Stimulated activated naive CD8-positive, alpha-beta T cell treated with anti-CD3 and anti-CD28 coated beads, Interleukin-15, Interleukin-2, amounts not matched to agents 100 U/mL and 50 U/mL, for 24 hours (primary cell): ENCODE measurements at regions not wholly inside any gene's neighbourhood (a gene's known extent, or its start where the extent isn't known, plus 50 kb on each side); places are given as distances from the start of the nearest gene placed in this dataset.
"Not testable (repeated sequence)": the region's sequence is repeated elsewhere in the genome, so short reads cannot be mapped to it uniquely, and the experiment has no call there.

Source experiments
- ATAC-seq: fragments of 150-1000 bp; cut with Tn5 transposase; one replicate; pipeline ENCODE4 v1.10.0; 2021
- DNase-seq: peaks from one replicate; pipeline ENCODE4 v3.0.0; 2021

- ATAC-seq = peak; percentile 100
- DNase-seq = peak; percentile 76
Observed at GRCh38 chr17:47066841-47067682, 88.0 kb upstream of the RPRML start.

- no peak for ATAC-seq
- no peak for DNase-seq
Observed at GRCh38 chr17:47066095-47066494, 87.0 kb upstream of the RPRML start.

GRCh38 chr17:47064684-47065083 lies 85.6 kb upstream of the RPRML start:
- ATAC-seq = no peak

GRCh38 chr17:47063475-47063874 lies 84.4 kb upstream of the RPRML start:
- no peak for DNase-seq
- ATAC-seq = no peak

More at GRCh38 chr17:47064684-47065083, 85.6 kb upstream of the RPRML start:
- DNase-seq = no peak

- not testable (repeated sequence) for ATAC-seq
Observed at GRCh38 chr17:47062851-47063250, 83.8 kb upstream of the RPRML start.

GRCh38 chr17:47060005-47060404 lies 81.0 kb upstream of the RPRML start:
- not testable (repeated sequence) for ATAC-seq, DNase-seq

More at GRCh38 chr17:47062851-47063250, 83.8 kb upstream of the RPRML start:
- DNase-seq = not testable (repeated sequence)

- DNase-seq (no peak), ATAC-seq (no peak)
Observed at GRCh38 chr17:47057830-47058229, 78.8 kb upstream of the RPRML start.

- ATAC-seq, DNase-seq: not testable (repeated sequence)
Observed at GRCh38 chr17:47057279-47057678, 78.2 kb upstream of the RPRML start.

- not testable (repeated sequence) for DNase-seq, ATAC-seq
Observed at GRCh38 chr17:47056687-47057086, 77.6 kb upstream of the RPRML start.
